ENCODE measurements at regions not wholly inside any gene's neighbourhood (a gene's known extent, or its start where the extent isn't known, plus 50 kb on each side); places are given as distances from the start of the nearest gene placed in this dataset.

- no peak for DNase-seq (ENCODE audit: low read depth)
These were observed 757.5 kb upstream of the NRSN1 start for GRCh38 chr6:23368557-23368956.

GRCh38 chr6:23370051-23370450, 756.0 kb upstream of the NRSN1 start:
- DNase-seq (ENCODE audit: low read depth): no peak

GRCh38 chr6:23371132-23371915, 754.7 kb upstream of the NRSN1 start:
- no peak for DNase-seq (ENCODE audit: low read depth)

DNA sequence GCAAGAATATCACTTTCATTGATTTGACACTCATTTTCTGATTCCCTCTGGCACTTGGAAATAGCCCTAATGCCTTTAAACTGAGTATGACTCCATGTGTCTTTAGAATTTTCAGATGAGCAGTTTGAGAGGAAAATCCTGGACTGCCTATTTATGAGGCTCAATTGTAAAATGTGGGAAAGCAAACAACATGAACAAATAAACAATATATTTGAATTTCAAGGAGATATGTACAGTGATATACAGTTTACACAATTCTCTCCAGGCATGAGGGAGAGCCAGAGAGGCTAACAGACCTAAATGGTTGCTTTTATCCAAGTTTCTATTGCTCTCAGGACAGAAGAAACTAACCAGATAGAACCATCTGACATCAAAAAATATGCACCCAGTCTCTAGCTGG, 748.2 kb upstream of the NRSN1 start:
- no peak for DNase-seq (ENCODE audit: low read depth)

- no peak for DNase-seq (ENCODE audit: low read depth)
These were observed 745.5 kb upstream of the NRSN1 start for GRCh38 chr6:23380465-23380864.

GRCh38 chr6:23388086-23388783, 737.8 kb upstream of the NRSN1 start:
- no peak for DNase-seq (ENCODE audit: low read depth)

- no peak for DNase-seq (ENCODE audit: low read depth)
These were observed 736.6 kb upstream of the NRSN1 start for GRCh38 chr6:23389386-23389785.

GRCh38 chr6:23390221-23390620, 735.8 kb upstream of the NRSN1 start:
- DNase-seq (ENCODE audit: low read depth): no peak

DNA sequence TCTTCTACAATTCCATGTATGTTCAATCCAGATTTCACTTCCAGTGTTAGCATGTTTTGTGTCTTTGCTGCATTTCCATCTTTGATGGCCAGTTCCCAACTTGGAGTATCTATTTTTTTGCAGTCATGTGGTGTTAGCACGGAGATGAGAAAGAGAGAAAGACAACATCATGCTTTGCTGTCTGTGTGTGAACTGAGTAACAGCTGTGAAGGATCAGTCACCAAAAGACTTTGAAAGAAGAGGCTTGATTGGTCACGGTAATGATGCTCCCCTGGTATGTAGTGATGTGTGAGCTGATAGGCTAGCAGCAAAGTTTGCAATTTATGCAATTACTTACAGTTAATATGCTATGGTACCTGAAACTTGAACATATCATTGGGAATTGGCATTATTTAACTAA, 731.3 kb upstream of the NRSN1 start:
- DNase-seq (ENCODE audit: low read depth): no peak

- DNase-seq (ENCODE audit: low read depth): no peak
These were observed 730.6 kb upstream of the NRSN1 start for GRCh38 chr6:23395381-23395780.

- DNase-seq (ENCODE audit: low read depth): no peak
These were observed 729.1 kb upstream of the NRSN1 start for GRCh38 chr6:23396949-23397348.

DNA sequence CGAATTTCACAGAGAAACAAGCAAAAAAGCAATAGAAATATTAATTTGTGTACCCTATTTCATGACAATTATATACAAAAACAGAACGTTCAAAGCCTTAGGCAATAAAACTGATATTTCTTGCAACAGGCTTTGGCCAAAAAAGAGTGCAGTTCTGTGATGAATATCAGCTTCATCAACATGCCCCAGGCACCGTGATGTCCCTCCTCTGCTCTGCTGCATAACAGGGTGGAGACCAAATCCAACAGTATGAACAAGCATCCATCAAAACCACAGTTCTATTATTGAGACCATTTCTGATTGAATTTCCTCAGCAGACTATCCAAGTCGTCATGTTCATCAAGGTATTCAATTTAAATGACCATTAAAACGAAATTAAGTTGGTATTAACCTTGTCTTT, 722.6 kb upstream of the NRSN1 start:
- DNase-seq (ENCODE audit: low read depth): no peak

DNA sequence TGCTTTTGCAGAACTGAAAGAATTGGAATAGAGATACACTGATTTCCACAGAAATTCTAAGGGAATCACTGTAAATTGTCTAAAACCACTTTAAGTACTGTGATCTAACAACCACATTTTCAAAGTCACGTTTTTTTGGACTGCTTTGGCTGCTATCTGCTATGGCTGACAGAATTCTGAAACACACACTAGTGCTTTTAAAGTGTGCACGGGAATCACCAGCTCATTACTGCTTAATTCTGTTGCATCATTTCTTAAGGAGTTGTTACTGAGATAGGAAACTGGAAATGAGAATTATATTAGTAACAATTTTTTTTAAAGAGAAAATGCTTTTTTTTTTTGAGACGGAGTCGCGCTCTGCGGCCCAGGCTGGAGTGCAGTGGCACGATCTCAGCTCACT, 716.5 kb upstream of the NRSN1 start:
- no peak for DNase-seq (ENCODE audit: low read depth)

- DNase-seq (ENCODE audit: low read depth): no peak
These were observed 715.6 kb upstream of the NRSN1 start for GRCh38 chr6:23410439-23410838.

GRCh38 chr6:23412770-23413169, 713.2 kb upstream of the NRSN1 start:
- no peak for DNase-seq (ENCODE audit: low read depth)

DNA sequence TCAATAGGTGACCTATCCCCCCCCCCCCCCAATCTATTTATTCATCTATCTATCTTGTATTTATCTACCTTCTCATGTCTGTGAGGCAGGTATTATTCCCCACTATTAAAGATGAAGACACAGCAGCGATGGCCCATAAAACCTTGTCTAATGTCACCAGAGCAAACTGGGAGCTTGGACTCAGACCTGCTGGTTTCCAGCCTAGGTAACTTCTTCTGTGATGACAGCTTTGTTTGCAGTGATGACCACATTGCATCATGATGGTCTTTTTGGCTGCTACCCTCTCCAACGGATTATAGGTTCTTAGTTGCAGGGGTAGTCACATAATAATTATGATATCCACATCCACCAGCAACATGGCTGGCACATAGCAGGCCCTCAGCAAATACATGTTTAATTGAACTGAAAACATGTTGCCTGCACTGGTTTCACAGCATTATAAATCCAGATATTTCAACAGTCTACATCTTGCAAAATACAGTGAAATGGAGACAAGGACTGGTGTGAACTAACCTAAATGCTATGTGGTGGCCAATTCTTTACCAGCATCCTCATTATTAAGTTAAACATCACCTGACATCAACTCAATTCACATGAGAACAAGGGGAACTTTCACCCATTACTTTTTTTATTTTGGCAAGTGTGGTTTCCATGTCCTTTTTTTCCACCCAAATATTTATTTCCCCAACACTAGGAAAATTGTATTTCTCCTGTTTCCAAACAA, 712.5 kb upstream of the NRSN1 start:
- no peak for DNase-seq (ENCODE audit: low read depth)

- DNase-seq (ENCODE audit: low read depth): no peak
These were observed 712.0 kb upstream of the NRSN1 start for GRCh38 chr6:23414051-23414445.

- DNase-seq (ENCODE audit: low read depth): no peak
These were observed 711.1 kb upstream of the NRSN1 start for GRCh38 chr6:23414922-23415321.

- no peak for DNase-seq (ENCODE audit: low read depth)
These were observed 710.1 kb upstream of the NRSN1 start for GRCh38 chr6:23415819-23416427.

DNA sequence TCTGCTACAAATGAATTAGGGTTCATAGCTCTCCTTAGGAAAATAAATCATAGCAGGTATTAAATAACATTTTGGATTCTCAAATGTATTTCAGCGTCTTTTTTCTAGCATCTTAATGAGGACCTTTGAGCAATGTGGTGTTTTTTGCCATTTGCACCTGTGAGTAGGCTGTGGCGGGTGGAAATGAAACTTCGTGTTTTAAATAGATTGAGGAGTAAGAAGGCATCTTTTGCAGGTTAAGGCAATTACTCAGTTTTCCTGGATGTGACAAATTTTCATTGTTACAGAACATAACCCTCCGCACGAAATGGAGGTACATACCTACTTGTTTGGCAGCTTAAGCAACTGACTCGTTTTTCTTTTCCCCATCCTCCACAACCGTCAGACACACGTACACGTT, 708.9 kb upstream of the NRSN1 start:
- no peak for DNase-seq (ENCODE audit: low read depth)

DNA sequence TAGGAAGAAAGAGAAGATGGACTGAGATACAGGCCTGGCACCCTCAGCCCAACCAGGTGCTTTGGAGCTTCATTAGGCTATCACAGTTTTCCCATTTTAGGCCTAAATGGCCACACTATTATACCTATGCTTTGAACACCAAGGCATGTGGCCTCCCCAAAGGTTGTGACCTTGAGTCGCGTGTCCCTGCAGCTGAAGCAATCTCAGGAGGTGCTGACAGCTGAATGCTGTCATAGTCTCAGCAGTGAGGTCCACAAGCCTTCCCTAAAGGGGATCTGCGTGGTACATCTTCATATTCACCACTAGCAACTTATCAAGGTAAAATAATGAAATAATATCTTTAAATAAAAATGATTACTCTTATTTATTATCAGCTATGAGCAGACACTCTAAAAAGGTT, 707.9 kb upstream of the NRSN1 start:
- DNase-seq (ENCODE audit: low read depth): no peak

GRCh38 chr6:23419046-23419445, 707.0 kb upstream of the NRSN1 start:
- no peak for DNase-seq (ENCODE audit: low read depth)
